Stimulated activated CD4-positive, alpha-beta T cell treated with anti-CD3 and anti-CD28 coated beads, Interleukin-1b, Interleukin-23, amount 100 ng/mL, for 24 hours (primary cell): ENCODE measurements at regions not wholly inside any gene's neighbourhood (a gene's known extent, or its start where the extent isn't known, plus 50 kb on each side); places are given as distances from the start of the nearest gene placed in this dataset.
"Not testable (repeated sequence)": the region's sequence is repeated elsewhere in the genome, so short reads cannot be mapped to it uniquely, and the experiment has no call there.

Experiments
- DNase-seq, 4 experiments: peaks; one replicate each; pipeline ENCODE4 v3.0.0-alpha.2; 2020; ENCODE audit warnings: low read depth in 4 of 4, low spot score in 1 of 4

- DNase-seq, result no peak
Observed at GRCh38 chr2:128414351-128414750, 95.7 kb upstream of the HS6ST1 start.

GRCh38 chr2:128414946-128415778 lies 96.5 kb upstream of the HS6ST1 start:
- no peak for DNase-seq

DNA sequence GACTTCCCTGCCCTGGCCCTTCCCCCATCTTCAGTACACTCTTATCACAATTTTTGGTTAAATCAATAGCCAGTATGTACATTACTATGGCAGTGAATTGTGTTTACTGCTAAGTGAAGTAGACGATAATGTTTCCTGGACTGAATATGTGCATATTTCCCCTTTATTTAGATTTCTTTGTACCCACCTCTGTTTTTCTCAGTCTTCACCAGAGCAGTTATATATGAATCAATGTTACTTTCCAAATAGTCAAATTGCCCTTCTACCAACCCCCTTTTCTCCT lies 97.1 kb upstream of the HS6ST1 start:
- DNase-seq, result no peak

DNA sequence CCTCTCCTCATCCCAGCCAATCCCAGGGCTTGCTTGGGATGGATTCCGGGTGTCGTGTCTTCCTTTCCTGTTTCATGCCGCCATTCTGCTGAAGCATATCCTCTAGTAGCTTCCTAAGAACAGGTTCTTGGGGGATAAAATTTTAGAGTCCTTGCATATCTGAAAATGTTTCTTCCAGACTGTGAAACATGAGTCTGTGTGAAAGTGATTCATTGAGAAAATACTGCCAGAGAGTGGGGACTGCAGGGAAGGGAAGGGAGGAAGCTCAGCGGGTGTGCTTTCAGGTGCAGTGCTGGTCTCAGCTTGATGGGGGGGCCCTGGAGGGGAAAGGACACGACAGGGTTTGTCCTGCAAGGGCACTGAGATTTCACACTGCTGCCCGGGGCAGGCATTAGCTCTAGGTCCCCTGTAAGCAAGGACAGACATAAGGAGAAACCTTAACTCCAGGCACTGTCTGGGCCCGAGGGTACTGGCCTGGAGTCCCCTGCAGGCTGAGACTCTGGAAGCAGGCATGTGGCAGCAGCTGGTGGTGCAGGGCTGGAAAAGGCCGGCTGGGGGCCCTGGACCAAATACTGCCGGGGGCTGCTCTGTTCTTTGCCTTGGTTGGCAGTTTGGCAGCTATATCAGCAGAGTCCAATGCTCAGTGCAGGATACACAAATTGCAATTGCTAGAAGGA lies 97.6 kb upstream of the HS6ST1 start:
- no peak for DNase-seq

DNA sequence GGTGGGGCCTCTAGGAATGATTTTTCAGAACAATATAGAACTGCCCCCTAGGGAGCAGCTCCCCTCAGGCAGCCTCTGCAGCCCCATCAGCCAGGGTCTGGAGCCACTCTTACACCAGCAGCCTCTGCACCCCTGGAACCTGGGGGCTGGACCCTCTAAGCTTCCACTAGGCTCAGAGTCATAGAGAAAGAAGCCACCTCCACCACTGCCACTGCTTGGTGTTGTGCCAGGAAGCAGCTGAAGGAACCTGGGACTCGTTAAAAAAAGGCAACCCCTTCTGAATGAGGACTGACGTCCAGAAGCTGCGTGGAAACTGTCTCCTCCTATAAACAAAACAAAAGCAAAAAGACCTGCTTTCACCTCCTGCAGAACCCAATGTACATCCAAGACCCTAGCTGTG lies 98.1 kb upstream of the HS6ST1 start:
- DNase-seq, result no peak

GRCh38 chr2:128417264-128417663 lies 98.6 kb upstream of the HS6ST1 start:
- not testable (repeated sequence) for DNase-seq

DNA sequence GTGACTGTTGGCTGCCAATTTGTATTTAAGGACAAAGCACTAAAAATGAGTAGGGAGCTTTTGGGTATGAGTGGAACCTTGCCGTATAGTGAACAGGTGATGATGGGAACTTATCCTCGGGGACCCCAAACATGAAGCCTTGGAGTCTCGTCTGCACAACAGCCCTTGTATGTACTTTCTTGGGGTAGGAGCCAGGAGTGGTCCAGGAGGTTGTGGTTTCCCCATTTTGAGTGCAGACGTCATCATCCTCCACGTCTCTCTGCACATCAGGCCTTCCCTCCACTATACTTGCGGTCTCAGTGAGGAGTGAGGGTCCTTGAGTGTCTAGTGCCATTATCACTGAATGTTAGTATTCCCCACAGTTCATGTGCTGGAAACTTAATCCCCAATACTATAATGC lies 101.5 kb upstream of the HS6ST1 start:
- DNase-seq, result no peak

GRCh38 chr2:128420776-128421175 lies 102.1 kb upstream of the HS6ST1 start:
- no peak for DNase-seq

GRCh38 chr2:128421286-128421685 lies 102.6 kb upstream of the HS6ST1 start:
- no peak for DNase-seq

- DNase-seq, result no peak
Observed at GRCh38 chr2:128421861-128422311, 103.2 kb upstream of the HS6ST1 start.

GRCh38 chr2:128422571-128422970 lies 103.9 kb upstream of the HS6ST1 start:
- DNase-seq, result no peak

DNA sequence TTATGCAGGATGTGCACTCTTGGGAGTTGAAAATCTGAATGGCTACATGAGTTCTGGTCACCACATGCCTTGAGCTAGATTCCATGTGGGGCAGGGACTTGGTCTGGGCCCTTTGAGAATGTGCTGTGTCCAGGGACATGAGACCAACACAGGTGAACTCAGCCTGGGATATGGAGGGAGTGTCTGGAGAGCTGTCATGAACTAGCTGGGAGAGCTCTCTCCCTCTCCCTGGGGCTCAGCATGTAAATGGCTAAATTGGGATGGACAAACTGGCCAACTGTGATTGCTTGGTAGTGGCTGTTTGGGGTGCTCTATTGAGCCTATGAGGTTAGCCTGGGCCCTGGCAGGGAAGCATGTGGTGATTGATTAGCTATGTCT lies 105.1 kb upstream of the HS6ST1 start:
- DNase-seq, result no peak

GRCh38 chr2:128424406-128425171 lies 105.9 kb upstream of the HS6ST1 start:
- DNase-seq, result no peak

- no peak for DNase-seq
Observed at GRCh38 chr2:128425216-128425615, 106.5 kb upstream of the HS6ST1 start.

- no peak for DNase-seq
Observed at GRCh38 chr2:128425731-128426620, 107.3 kb upstream of the HS6ST1 start.

DNA sequence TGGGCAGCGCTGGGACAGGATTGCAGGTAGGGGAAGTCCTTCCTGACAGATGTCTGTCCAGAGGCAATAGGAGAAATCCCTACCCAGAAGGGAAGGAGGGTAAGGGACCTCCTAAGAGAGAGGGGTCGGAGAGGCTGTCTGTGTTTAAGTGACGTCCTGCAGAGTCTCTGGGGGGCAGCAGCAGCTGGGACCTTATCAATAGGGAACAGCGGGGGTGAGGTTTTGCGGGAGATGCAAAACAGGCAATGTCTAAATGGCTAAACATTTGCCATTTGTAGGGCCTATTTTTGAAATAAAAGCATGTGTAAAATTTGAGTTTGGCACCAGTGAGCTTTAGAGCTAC lies 108.7 kb upstream of the HS6ST1 start:
- no peak for DNase-seq

DNA sequence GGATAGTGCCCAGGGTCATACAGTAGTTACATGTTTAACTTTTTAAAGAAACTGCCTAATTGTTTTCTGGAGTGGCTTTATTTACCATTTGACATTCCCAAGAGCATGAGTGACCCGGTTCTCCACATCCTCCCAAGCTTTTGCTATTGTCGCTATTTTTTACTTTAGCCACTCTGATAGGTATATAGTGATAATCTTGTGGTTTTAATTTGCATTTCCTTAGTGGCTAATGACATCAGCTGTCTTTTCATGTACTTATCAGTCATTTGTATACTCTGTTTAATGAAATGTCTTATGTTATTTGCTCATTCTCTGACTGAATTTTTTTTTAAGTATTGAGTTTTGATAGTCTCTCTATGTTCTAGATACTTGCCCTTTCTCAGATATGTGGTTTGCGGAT lies 109.7 kb upstream of the HS6ST1 start:
- no peak for DNase-seq

GRCh38 chr2:128432423-128432822 lies 113.8 kb upstream of the HS6ST1 start:
- no peak for DNase-seq

GRCh38 chr2:128433911-128434550 lies 115.4 kb upstream of the HS6ST1 start:
- DNase-seq, result no peak

- DNase-seq, result no peak
Observed at GRCh38 chr2:128435576-128436478, 117.2 kb upstream of the HS6ST1 start.
